ENCODE measurements at regions not wholly inside any gene's neighbourhood (a gene's known extent, or its start where the extent isn't known, plus 50 kb on each side); places are given as distances from the start of the nearest gene placed in this dataset.
A peak's percentile ranks its signal among the peaks of the same experiment; 100 is the strongest.

GRCh38 chr13:56888455-56888854 lies 252.3 kb upstream of the PRR20A start:
- H3K4me3 ChIP-seq (ENCODE audit: low read depth in 1 of 3, low read length in 3 of 3), result no peak overlapping the region
- no peaks in the 10 kb centered on the region for H3K36me3 ChIP-seq (ENCODE audit: control insufficient read depth in 3 of 3, insufficient read depth in 2 of 3, low read depth in 1 of 3, low read length in 3 of 3)
- FAIRE-seq, result peak; percentile 36
- no peaks in the 10 kb centered on the region for H3K27me3 ChIP-seq (ENCODE audit: control insufficient read depth in 3 of 3, insufficient read depth in 3 of 3, low read length in 3 of 3)
- H3K4me1 ChIP-seq (ENCODE audit: control insufficient read depth in 3 of 3, insufficient read depth in 2 of 3, low read depth in 1 of 3, low read length in 2 of 3), result no peaks in the 10 kb centered on the region
- no peak overlapping the region for H3K27ac ChIP-seq (ENCODE audit: low read depth in 1 of 3, low read length in 2 of 3)
- H3K9me3 ChIP-seq (ENCODE audit: control insufficient read depth in 2 of 2, insufficient read depth in 1 of 2, low read depth in 1 of 2, low read length in 1 of 2), result no peaks in the 10 kb centered on the region
- DNase-seq, result no peak
- WGBS, 3 donors, result 88 to 91% (median 90%) methylated on average over 2 of the region's 2 CpGs

GRCh38 chr13:56893843-56894242 lies 246.9 kb upstream of the PRR20A start:
- H3K4me3 ChIP-seq (ENCODE audit: low read depth in 1 of 3, low read length in 3 of 3), result no peak overlapping the region
- DNase-seq (no peak), FAIRE-seq (no peak)
- H3K27ac ChIP-seq (ENCODE audit: low read depth in 1 of 3, low read length in 2 of 3), result no peak overlapping the region
- H3K4me1 ChIP-seq (ENCODE audit: control insufficient read depth in 3 of 3, insufficient read depth in 2 of 3, low read depth in 1 of 3, low read length in 2 of 3), result no peaks in the 10 kb centered on the region
- 55 to 70% (median 56%) methylated on average over 3 of the region's 3 CpGs for WGBS, 3 donors
- H3K36me3 ChIP-seq (ENCODE audit: control insufficient read depth in 3 of 3, insufficient read depth in 2 of 3, low read depth in 1 of 3, low read length in 3 of 3), result no peaks in the 10 kb centered on the region
- no peaks in the 10 kb centered on the region for H3K9me3 ChIP-seq (ENCODE audit: control insufficient read depth in 2 of 2, insufficient read depth in 1 of 2, low read depth in 1 of 2, low read length in 1 of 2)
- no peaks in the 10 kb centered on the region for H3K27me3 ChIP-seq (ENCODE audit: control insufficient read depth in 3 of 3, insufficient read depth in 3 of 3, low read length in 3 of 3)

- H3K27me3 ChIP-seq (ENCODE audit: control insufficient read depth in 3 of 3, insufficient read depth in 3 of 3, low read length in 3 of 3), result no peaks in the 10 kb centered on the region
- no peaks in the 10 kb centered on the region for H3K4me1 ChIP-seq (ENCODE audit: control insufficient read depth in 3 of 3, insufficient read depth in 2 of 3, low read depth in 1 of 3, low read length in 2 of 3)
- DNase-seq, result no peak
- H3K4me3 ChIP-seq (ENCODE audit: low read depth in 1 of 3, low read length in 3 of 3), result no peak overlapping the region
- FAIRE-seq, result no peak
- 86 to 96% (median 94%) methylated on average over 25 to 30 of the region's 30 CpGs for WGBS, 3 donors
- H3K36me3 ChIP-seq (ENCODE audit: control insufficient read depth in 3 of 3, insufficient read depth in 2 of 3, low read depth in 1 of 3, low read length in 3 of 3), result no peaks in the 10 kb centered on the region
- H3K9me3 ChIP-seq (ENCODE audit: control insufficient read depth in 2 of 2, insufficient read depth in 1 of 2, low read depth in 1 of 2, low read length in 1 of 2), result peaks cover 0 to 5% of the 10 kb centered on the region in 2 donors
- no peak overlapping the region for H3K27ac ChIP-seq (ENCODE audit: low read depth in 1 of 3, low read length in 2 of 3)
These were observed 240.0 kb upstream of the PRR20A start for GRCh38 chr13:56900549-56901279.

- no peak for FAIRE-seq
- peaks cover 0 to 5% of the 10 kb centered on the region in 2 donors for H3K9me3 ChIP-seq (ENCODE audit: control insufficient read depth in 2 of 2, insufficient read depth in 1 of 2, low read depth in 1 of 2, low read length in 1 of 2)
- H3K27ac ChIP-seq (ENCODE audit: low read depth in 1 of 3, low read length in 2 of 3), result no peak overlapping the region
- WGBS, 3 donors, result 91 to 98% (median 96%) methylated on average over 9 of the region's 9 CpGs
- no peak for DNase-seq
- no peak overlapping the region for H3K4me3 ChIP-seq (ENCODE audit: low read depth in 1 of 3, low read length in 3 of 3)
- H3K27me3 ChIP-seq (ENCODE audit: control insufficient read depth in 3 of 3, insufficient read depth in 3 of 3, low read length in 3 of 3), result no peaks in the 10 kb centered on the region
- no peaks in the 10 kb centered on the region for H3K4me1 ChIP-seq (ENCODE audit: control insufficient read depth in 3 of 3, insufficient read depth in 2 of 3, low read depth in 1 of 3, low read length in 2 of 3)
- H3K36me3 ChIP-seq (ENCODE audit: control insufficient read depth in 3 of 3, insufficient read depth in 2 of 3, low read depth in 1 of 3, low read length in 3 of 3), result no peaks in the 10 kb centered on the region
These were observed 238.4 kb upstream of the PRR20A start for GRCh38 chr13:56902276-56902675.

- H3K27ac ChIP-seq (ENCODE audit: low read depth in 1 of 3, low read length in 2 of 3), result no peak overlapping the region
- 79 to 90% (median 88%) methylated on average over 3 of the region's 3 CpGs for WGBS, 3 donors
- FAIRE-seq (no peak), DNase-seq (no peak)
- peaks cover 0 to 5% of the 10 kb centered on the region in 2 donors for H3K9me3 ChIP-seq (ENCODE audit: control insufficient read depth in 2 of 2, insufficient read depth in 1 of 2, low read depth in 1 of 2, low read length in 1 of 2)
- H3K27me3 ChIP-seq (ENCODE audit: control insufficient read depth in 3 of 3, insufficient read depth in 3 of 3, low read length in 3 of 3), result no peaks in the 10 kb centered on the region
- no peaks in the 10 kb centered on the region for H3K4me1 ChIP-seq (ENCODE audit: control insufficient read depth in 3 of 3, insufficient read depth in 2 of 3, low read depth in 1 of 3, low read length in 2 of 3)
- H3K36me3 ChIP-seq (ENCODE audit: control insufficient read depth in 3 of 3, insufficient read depth in 2 of 3, low read depth in 1 of 3, low read length in 3 of 3), result no peaks in the 10 kb centered on the region
- H3K4me3 ChIP-seq (ENCODE audit: low read depth in 1 of 3, low read length in 3 of 3), result no peak overlapping the region
These were observed 236.9 kb upstream of the PRR20A start for GRCh38 chr13:56903710-56904282.

GRCh38 chr13:56906909-56907308 lies 233.8 kb upstream of the PRR20A start:
- Histone ChIP-seq H3K27ac (ENCODE audit: low read depth in 1 of 3, low read length in 2 of 3) (no peak overlapping the region), H3K36me3 (ENCODE audit: control insufficient read depth in 3 of 3, insufficient read depth in 2 of 3, low read depth in 1 of 3, low read length in 3 of 3) (no peaks in the 10 kb centered on the region), H3K9me3 (ENCODE audit: control insufficient read depth in 2 of 2, insufficient read depth in 1 of 2, low read depth in 1 of 2, low read length in 1 of 2) (peaks cover 0 to 3% of the 10 kb centered on the region in 2 donors), H3K27me3 (ENCODE audit: control insufficient read depth in 3 of 3, insufficient read depth in 3 of 3, low read length in 3 of 3) (no peaks in the 10 kb centered on the region), H3K4me1 (ENCODE audit: control insufficient read depth in 3 of 3, insufficient read depth in 2 of 3, low read depth in 1 of 3, low read length in 2 of 3) (no peaks in the 10 kb centered on the region), H3K4me3 (ENCODE audit: low read depth in 1 of 3, low read length in 3 of 3) (no peak overlapping the region)
- no peak for FAIRE-seq
- 56 to 86% (median 85%) methylated on average over 1 of the region's 1 CpG for WGBS, 3 donors
- no peak for DNase-seq

GRCh38 chr13:56907766-56908165 lies 233.0 kb upstream of the PRR20A start:
- Histone ChIP-seq H3K9me3 (ENCODE audit: control insufficient read depth in 2 of 2, insufficient read depth in 1 of 2, low read depth in 1 of 2, low read length in 1 of 2) (peaks cover 0 to 3% of the 10 kb centered on the region in 2 donors), H3K4me1 (ENCODE audit: control insufficient read depth in 3 of 3, insufficient read depth in 2 of 3, low read depth in 1 of 3, low read length in 2 of 3) (no peaks in the 10 kb centered on the region), H3K36me3 (ENCODE audit: control insufficient read depth in 3 of 3, insufficient read depth in 2 of 3, low read depth in 1 of 3, low read length in 3 of 3) (no peaks in the 10 kb centered on the region), H3K27me3 (ENCODE audit: control insufficient read depth in 3 of 3, insufficient read depth in 3 of 3, low read length in 3 of 3) (no peaks in the 10 kb centered on the region), H3K27ac (ENCODE audit: low read depth in 1 of 3, low read length in 2 of 3) (no peak overlapping the region), H3K4me3 (ENCODE audit: low read depth in 1 of 3, low read length in 3 of 3) (no peak overlapping the region)
- DNase-seq (no peak), FAIRE-seq (no peak)
- WGBS, 3 donors, result 38 to 61% (median 48%) methylated on average over 2 of the region's 2 CpGs

GRCh38 chr13:56909896-56910600 lies 230.7 kb upstream of the PRR20A start:
- 91 to 94% (median 94%) methylated on average over 30 of the region's 30 CpGs for WGBS, 3 donors
- H3K27me3 ChIP-seq (ENCODE audit: control insufficient read depth in 3 of 3, insufficient read depth in 3 of 3, low read length in 3 of 3), result no peaks in the 10 kb centered on the region

More at GRCh38 chr13:56909896-56910600, 230.7 kb upstream of the PRR20A start:
- no peak for DNase-seq
- Histone ChIP-seq H3K36me3 (ENCODE audit: control insufficient read depth in 3 of 3, insufficient read depth in 2 of 3, low read depth in 1 of 3, low read length in 3 of 3) (no peaks in the 10 kb centered on the region), H3K27ac (ENCODE audit: low read depth in 1 of 3, low read length in 2 of 3) (no peak overlapping the region), H3K4me3 (ENCODE audit: low read depth in 1 of 3, low read length in 3 of 3) (no peak overlapping the region), H3K4me1 (ENCODE audit: control insufficient read depth in 3 of 3, insufficient read depth in 2 of 3, low read depth in 1 of 3, low read length in 2 of 3) (no peaks in the 10 kb centered on the region), H3K9me3 (ENCODE audit: control insufficient read depth in 2 of 2, insufficient read depth in 1 of 2, low read depth in 1 of 2, low read length in 1 of 2) (peaks cover 0 to 3% of the 10 kb centered on the region in 2 donors)
- no peak for FAIRE-seq
